SK-N-SH (cell line): ENCODE measurements at regions not wholly inside any gene's neighbourhood (a gene's known extent, or its start where the extent isn't known, plus 50 kb on each side); places are given as distances from the start of the nearest gene placed in this dataset.

ENCODE experiments used
- CTCF ChIA-PET: fragments of 300-600, 350-600 bp; formaldehyde crosslinking; extraction: SDS; loops from one replicate; lab custom pipeline; 2021; lab: Yijun Ruan, JAX
- POLR2A ChIA-PET: fragments of 350-600 bp; sonication (Branson Sonifier 250); formaldehyde crosslinking; extraction: SDS; loops from one replicate; lab custom pipeline; 2020; ENCODE audit warnings: antibody characterized with exemption, inconsistent platforms; lab: Yijun Ruan, JAX
- DNase-seq: peaks from one replicate; pipeline ENCODE4 v3.0.0; 2012
- H2AFZ ChIP-seq: fragments of 200-600 bp; sonication (generic); 2 replicates; pipeline ENCODE4 v1.8.1; 2016; ENCODE audit warnings: antibody characterized with exemption, mild to moderate bottlenecking, low read depth
- H3F3A ChIP-seq: fragments of 200-600 bp; sonication (generic); replicated peaks from 2 replicates; pipeline ENCODE3; 2016; ENCODE audit warnings: antibody characterized with exemption, mild to moderate bottlenecking; ENCODE audit not compliant: insufficient read depth
- H3K27ac ChIP-seq, 2 experiments: fragments of 200-500 bp in 1 of 2; fragments of 200-600 bp in 1 of 2; sonication (Bioruptor generic) in 1 of 2; sonication (generic), shearing (Covaris generic) in 1 of 2; 2 replicates each; pipeline versions ENCODE4 v1.5.1 to v1.6.1; 2014 to 2016; ENCODE audit warnings: low read depth in 2 of 2, inconsistent platforms in 1 of 2, low read length in 1 of 2, mild to moderate bottlenecking in 1 of 2, mixed read lengths in 1 of 2
- H3K27me3 ChIP-seq: fragments of 200-600 bp; sonication (generic), shearing (Covaris generic); 2 replicates; pipeline ENCODE4 v1.6.1; 2016; ENCODE audit warnings: mixed run types; ENCODE audit not compliant: insufficient read depth
- H3K36me3 ChIP-seq, 2 experiments: fragments of 200-500 bp in 1 of 2; fragments of 200-600 bp in 1 of 2; sonication (Bioruptor generic) in 1 of 2; sonication (generic) in 1 of 2; replicated peaks in 1 of 2; 2 replicates each; pipeline versions ENCODE3 to v1.5.1; 2014 to 2016; ENCODE audit warnings: low read length in 1 of 2, mild to moderate bottlenecking in 1 of 2; ENCODE audit not compliant: insufficient read depth in 2 of 2, control insufficient read depth in 1 of 2
- H3K4me1 ChIP-seq, 2 experiments: fragments of 200-500 bp in 1 of 2; fragments of 200-600 bp in 1 of 2; sonication (Bioruptor generic) in 1 of 2; sonication (generic), shearing (Covaris generic) in 1 of 2; 2 replicates each; pipeline versions ENCODE4 v1.5.1 to v1.6.1; 2014 to 2016; ENCODE audit warnings: low read depth in 1 of 2, low read length in 1 of 2, mixed run types in 1 of 2; ENCODE audit not compliant: insufficient read depth in 2 of 2, control insufficient read depth in 1 of 2
- H3K4me2 ChIP-seq: fragments of 200-600 bp; sonication (generic), shearing (Covaris generic); 2 replicates; pipeline ENCODE4 v1.6.1; 2017; ENCODE audit warnings: mixed run types
- H3K4me3 ChIP-seq, 2 experiments: fragments of 200-500 bp in 1 of 2; fragments of 200-600 bp in 1 of 2; sonication (Bioruptor generic) in 1 of 2; sonication (generic), shearing (Covaris generic) in 1 of 2; 2 replicates each; pipeline versions ENCODE4 v1.5.1 to v1.8.1; 2014 to 2016; ENCODE audit warnings: low read depth in 2 of 2, inconsistent platforms in 1 of 2, low read length in 1 of 2, mild to moderate bottlenecking in 1 of 2, mixed read lengths in 1 of 2, moderate library complexity in 1 of 2
- H3K79me2 ChIP-seq: fragments of 200-600 bp; sonication (generic); 2 replicates; pipeline ENCODE4 v1.8.1; 2017; ENCODE audit warnings: mild to moderate bottlenecking; ENCODE audit not compliant: insufficient read depth
- H3K9ac ChIP-seq: fragments of 200-600 bp; sonication (generic); 2 replicates; pipeline ENCODE4 v1.6.1; 2017; ENCODE audit warnings: mixed run types
- H3K9me2 ChIP-seq: fragments of 200-600 bp; sonication (generic); 2 replicates; pipeline ENCODE4 v1.6.1; 2017; ENCODE audit warnings: mixed run types
- H3K9me3 ChIP-seq: fragments of 200-600 bp; sonication (generic); 2 replicates; pipeline ENCODE4 v1.6.1; 2017; ENCODE audit warnings: mixed run types, mild to moderate bottlenecking, moderate library complexity
- H4K20me1 ChIP-seq: fragments of 200-600 bp; sonication (generic); 2 replicates; pipeline ENCODE4 v1.6.1; 2017; ENCODE audit warnings: mild to moderate bottlenecking, mixed run types; ENCODE audit not compliant: insufficient read depth
- ELF1 ChIP-seq: IDR thresholded peaks from 2 replicates; pipeline ENCODE4 v1.4.0; 2012
- EZH2phosphoT487 ChIP-seq: fragments of 200-600 bp; sonication (generic); IDR thresholded peaks from 2 replicates; pipeline ENCODE4 v1.6.1; 2017; ENCODE audit warnings: low read depth, mixed run types, mild to moderate bottlenecking, antibody characterized with exemption, moderate library complexity, borderline replicate concordance
- IRF3 ChIP-seq: fragments of 150-350 bp; IDR thresholded peaks from 2 replicates; pipeline ENCODE4 v1.6.1; 2016; ENCODE audit warnings: mild to moderate bottlenecking, low read depth, low read length
- JUND ChIP-seq: IDR thresholded peaks from 2 replicates; pipeline ENCODE4 v1.4.0; 2012
- POLR2AphosphoS5 ChIP-seq: IDR thresholded peaks from 2 replicates; pipeline ENCODE4 v1.6.1; 2012; ENCODE audit warnings: low read depth, low read length
- RAD21 ChIP-seq: IDR thresholded peaks from 2 replicates; pipeline ENCODE4 v1.6.1; 2012; ENCODE audit warnings: mild to moderate bottlenecking, low read length
- RCOR1 ChIP-seq: fragments of 150-350 bp; IDR thresholded peaks from 2 replicates; pipeline ENCODE4 v1.6.1; 2017; ENCODE audit warnings: antibody characterized with exemption, low read length
- REST ChIP-seq: IDR thresholded peaks from 2 replicates; pipeline ENCODE4 v1.6.1; 2012; ENCODE audit warnings: mild to moderate bottlenecking, low read depth, low read length, moderate library complexity
- RXRA ChIP-seq: IDR thresholded peaks from 2 replicates; pipeline ENCODE4 v1.4.0; 2012; ENCODE audit warnings: low read depth, mild to moderate bottlenecking, borderline replicate concordance
- SMC3 ChIP-seq: IDR thresholded peaks from 2 replicates; pipeline ENCODE4 v1.6.1; 2012; ENCODE audit warnings: low read depth, low read length, improper control_type of control experiment
- WGBS: methylation state at CpG from one replicate; pipeline ENCODE4 v1.1.6; 2017; ENCODE audit warnings: low lambda C conversion rate; 5-methylcytosine and 5-hydroxymethylcytosine counted together
- TF ChIP-seq, protein P1 (sequence below): IDR thresholded peaks from 2 replicates; pipeline ENCODE4 v1.4.0; 2012; ENCODE audit warnings: low read depth, borderline replicate concordance
- TF ChIP-seq, protein P2 (sequence below): IDR thresholded peaks from 2 replicates; pipeline ENCODE4 v1.4.0; 2012; ENCODE audit warnings: low read depth, borderline replicate concordance
- TF ChIP-seq, protein P3 (sequence below): IDR thresholded peaks from 2 replicates; pipeline ENCODE4; 2012

DNA sequence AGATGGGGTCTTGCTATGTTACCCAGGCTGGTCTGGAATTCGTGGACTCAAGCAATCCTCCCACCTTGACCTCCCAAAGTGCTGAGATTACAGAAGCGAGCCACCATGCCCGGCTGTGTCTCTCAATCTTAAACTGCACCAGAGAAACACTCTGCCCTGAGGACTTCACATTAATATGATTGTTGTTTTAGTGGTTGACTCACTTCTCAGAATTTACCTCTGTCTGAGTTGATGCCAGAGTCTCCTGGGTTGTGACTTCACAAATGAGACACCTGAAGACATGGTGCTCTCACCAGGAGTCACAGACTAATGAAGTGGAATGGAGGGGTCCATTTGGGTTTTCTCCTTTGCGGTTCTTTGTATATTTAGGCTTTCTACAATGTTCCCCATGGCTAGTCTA, 61.0 kb upstream of the TGIF1 start:
- DNase-seq: no peak
- no peaks in the 10 kb centered on the region for H3K9me3 ChIP-seq
- H3F3A ChIP-seq: no peaks in the 10 kb centered on the region
- ChIA-PET POLR2A (no interaction called here), CTCF (no interaction called here)
- no peak overlapping the region for H2AFZ ChIP-seq
- no peak overlapping the region for H3K4me2 ChIP-seq
- H3K9me2 ChIP-seq: no peaks in the 10 kb centered on the region
- no peaks in the 10 kb centered on the region for H3K79me2 ChIP-seq
- TF ChIP-seq REST (no peak), POLR2AphosphoS5 (no peak), SMC3 (no peak), EZH2phosphoT487 (no peak), ELF1 (no peak), IRF3 (no peak), RAD21 (no peak), RCOR1 (no peak), JUND (no peak), RXRA (no peak)
- TF ChIP-seq, protein P1, sequence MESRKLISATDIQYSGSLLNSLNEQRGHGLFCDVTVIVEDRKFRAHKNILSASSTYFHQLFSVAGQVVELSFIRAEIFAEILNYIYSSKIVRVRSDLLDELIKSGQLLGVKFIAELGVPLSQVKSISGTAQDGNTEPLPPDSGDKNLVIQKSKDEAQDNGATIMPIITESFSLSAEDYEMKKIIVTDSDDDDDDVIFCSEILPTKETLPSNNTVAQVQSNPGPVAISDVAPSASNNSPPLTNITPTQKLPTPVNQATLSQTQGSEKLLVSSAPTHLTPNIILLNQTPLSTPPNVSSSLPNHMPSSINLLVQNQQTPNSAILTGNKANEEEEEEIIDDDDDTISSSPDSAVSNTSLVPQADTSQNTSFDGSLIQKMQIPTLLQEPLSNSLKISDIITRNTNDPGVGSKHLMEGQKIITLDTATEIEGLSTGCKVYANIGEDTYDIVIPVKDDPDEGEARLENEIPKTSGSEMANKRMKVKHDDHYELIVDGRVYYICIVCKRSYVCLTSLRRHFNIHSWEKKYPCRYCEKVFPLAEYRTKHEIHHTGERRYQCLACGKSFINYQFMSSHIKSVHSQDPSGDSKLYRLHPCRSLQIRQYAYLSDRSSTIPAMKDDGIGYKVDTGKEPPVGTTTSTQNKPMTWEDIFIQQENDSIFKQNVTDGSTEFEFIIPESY: no peak
- TF ChIP-seq, protein P2, sequence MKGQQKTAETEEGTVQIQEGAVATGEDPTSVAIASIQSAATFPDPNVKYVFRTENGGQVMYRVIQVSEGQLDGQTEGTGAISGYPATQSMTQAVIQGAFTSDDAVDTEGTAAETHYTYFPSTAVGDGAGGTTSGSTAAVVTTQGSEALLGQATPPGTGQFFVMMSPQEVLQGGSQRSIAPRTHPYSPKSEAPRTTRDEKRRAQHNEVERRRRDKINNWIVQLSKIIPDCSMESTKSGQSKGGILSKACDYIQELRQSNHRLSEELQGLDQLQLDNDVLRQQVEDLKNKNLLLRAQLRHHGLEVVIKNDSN: no peak
- TF ChIP-seq, protein P3, sequence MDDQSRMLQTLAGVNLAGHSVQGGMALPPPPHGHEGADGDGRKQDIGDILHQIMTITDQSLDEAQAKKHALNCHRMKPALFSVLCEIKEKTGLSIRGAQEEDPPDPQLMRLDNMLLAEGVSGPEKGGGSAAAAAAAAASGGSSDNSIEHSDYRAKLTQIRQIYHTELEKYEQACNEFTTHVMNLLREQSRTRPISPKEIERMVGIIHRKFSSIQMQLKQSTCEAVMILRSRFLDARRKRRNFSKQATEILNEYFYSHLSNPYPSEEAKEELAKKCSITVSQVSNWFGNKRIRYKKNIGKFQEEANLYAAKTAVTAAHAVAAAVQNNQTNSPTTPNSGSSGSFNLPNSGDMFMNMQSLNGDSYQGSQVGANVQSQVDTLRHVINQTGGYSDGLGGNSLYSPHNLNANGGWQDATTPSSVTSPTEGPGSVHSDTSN: no peak
- no peak overlapping the region for H3K9ac ChIP-seq
- no peak overlapping the region for H3K4me3 ChIP-seq
- no peak overlapping the region for H3K27ac ChIP-seq
- no peaks in the 10 kb centered on the region for H3K4me1 ChIP-seq
- H3K27me3 ChIP-seq: no peaks in the 10 kb centered on the region
- WGBS: 52% methylated on average over 4 of the region's 4 CpGs
- no peaks in the 10 kb centered on the region for H4K20me1 ChIP-seq
- no peaks in the 10 kb centered on the region for H3K36me3 ChIP-seq
